Hepatocyte (in vitro differentiated cells): ENCODE measurements at regions not wholly inside any gene's neighbourhood (a gene's known extent, or its start where the extent isn't known, plus 50 kb on each side); places are given as distances from the start of the nearest gene placed in this dataset.

Experiments used
- EZH2 ChIP-seq: fragments of 200-600 bp; sonication (generic); IDR thresholded peaks from 2 replicates; pipeline ENCODE4 v1.6.1; 2016; ENCODE audit warnings: antibody characterized with exemption, mild to moderate bottlenecking, borderline replicate concordance
- EZH2phosphoT487 ChIP-seq: fragments of 200-600 bp; sonication (generic); IDR thresholded peaks from one replicate; pipeline ENCODE4 v1.6.1; 2018; ENCODE audit warnings: antibody characterized with exemption, mild to moderate bottlenecking, low read depth, moderate library complexity; ENCODE audit not compliant: unreplicated experiment, severe bottlenecking
- TF ChIP-seq, protein P1 (sequence below): fragments of 200-600 bp; sonication (generic); IDR thresholded peaks from 2 replicates; pipeline ENCODE4 v1.5.1; 2016; ENCODE audit warnings: antibody characterized with exemption, mild to moderate bottlenecking; ENCODE audit not compliant: poor library complexity

GRCh38 chr10:62584731-62585130, 210.6 kb downstream of the ZNF365 start:
- TF ChIP-seq, protein P1, sequence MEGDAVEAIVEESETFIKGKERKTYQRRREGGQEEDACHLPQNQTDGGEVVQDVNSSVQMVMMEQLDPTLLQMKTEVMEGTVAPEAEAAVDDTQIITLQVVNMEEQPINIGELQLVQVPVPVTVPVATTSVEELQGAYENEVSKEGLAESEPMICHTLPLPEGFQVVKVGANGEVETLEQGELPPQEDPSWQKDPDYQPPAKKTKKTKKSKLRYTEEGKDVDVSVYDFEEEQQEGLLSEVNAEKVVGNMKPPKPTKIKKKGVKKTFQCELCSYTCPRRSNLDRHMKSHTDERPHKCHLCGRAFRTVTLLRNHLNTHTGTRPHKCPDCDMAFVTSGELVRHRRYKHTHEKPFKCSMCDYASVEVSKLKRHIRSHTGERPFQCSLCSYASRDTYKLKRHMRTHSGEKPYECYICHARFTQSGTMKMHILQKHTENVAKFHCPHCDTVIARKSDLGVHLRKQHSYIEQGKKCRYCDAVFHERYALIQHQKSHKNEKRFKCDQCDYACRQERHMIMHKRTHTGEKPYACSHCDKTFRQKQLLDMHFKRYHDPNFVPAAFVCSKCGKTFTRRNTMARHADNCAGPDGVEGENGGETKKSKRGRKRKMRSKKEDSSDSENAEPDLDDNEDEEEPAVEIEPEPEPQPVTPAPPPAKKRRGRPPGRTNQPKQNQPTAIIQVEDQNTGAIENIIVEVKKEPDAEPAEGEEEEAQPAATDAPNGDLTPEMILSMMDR = no peak
- TF ChIP-seq EZH2 (no peak), EZH2phosphoT487 (no peak)
